AG04449 (cell line): ENCODE measurements at regions not wholly inside any gene's neighbourhood (a gene's known extent, or its start where the extent isn't known, plus 50 kb on each side); places are given as distances from the start of the nearest gene placed in this dataset.

Experiments used
- CTCF ChIA-PET: fragments of 350-600 bp; formaldehyde crosslinking; extraction: SDS; loops from one replicate; lab custom pipeline; 2021; ENCODE audit warnings: antibody characterized with exemption; lab: Yijun Ruan, JAX
- POLR2A ChIA-PET: fragments of 400-600, 350-600 bp; formaldehyde crosslinking; extraction: SDS; loops from one replicate; lab custom pipeline; 2020; ENCODE audit warnings: antibody characterized with exemption, inconsistent platforms; lab: Yijun Ruan, JAX
- DNase-seq: peaks from one replicate; pipeline ENCODE4 v3.0.0-alpha.2; 2010; ENCODE audit warnings: low read depth, low spot score
- H3K4me3 ChIP-seq: 2 replicates; pipeline ENCODE4 v1.5.1; 2011; ENCODE audit warnings: low read depth, mild to moderate bottlenecking, control low read depth, low read length
- TF ChIP-seq, protein P1 (sequence below): IDR thresholded peaks from one replicate; pipeline ENCODE4 v1.5.1; 2011; ENCODE audit warnings: mild to moderate bottlenecking, moderate library complexity, low read length, control low read depth, inconsistent platforms; ENCODE audit not compliant: insufficient read depth; ENCODE audit errors: missing control alignments

DNA sequence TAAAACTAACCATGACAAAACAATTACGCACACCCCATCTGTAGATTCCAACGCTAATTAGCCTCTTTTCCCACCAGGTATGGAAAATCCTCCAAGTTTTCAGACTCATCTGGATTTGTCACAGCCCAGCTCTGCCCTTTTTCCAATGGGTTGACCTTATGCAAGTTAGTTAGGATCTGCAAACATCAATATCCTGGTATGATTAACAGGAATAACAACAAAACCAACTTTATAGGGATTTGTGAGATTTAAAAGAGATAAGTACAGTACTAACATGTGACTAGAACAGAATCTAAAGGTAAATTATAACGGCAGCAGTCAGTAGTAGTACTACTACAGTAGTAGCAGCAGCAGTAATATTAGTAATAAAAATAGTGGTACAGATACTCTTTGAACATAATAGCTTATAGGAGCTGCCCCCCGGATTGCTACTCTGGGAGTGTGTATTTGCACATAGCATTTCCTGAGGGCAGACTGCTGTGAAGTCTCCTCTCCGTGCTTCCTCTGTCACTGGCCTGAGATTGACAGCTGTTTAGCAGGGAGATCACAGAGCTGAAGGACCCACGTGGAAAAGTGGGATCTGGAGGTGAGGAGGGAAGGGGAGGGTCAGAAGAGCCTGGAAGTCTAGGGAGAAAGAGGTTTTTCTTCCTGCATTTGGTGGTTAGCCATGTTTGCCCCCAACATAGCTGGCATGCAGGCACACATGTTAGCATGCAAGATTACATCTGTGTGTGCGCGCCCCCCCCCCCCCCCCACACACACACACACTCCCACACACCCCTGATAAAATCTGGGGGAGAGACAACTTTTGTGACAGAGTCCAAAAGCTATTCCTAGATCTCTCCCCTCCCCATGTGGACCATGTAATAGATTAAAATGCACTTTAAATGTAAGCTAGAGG is 73.3 kb upstream of the FAM171A1 start:
- TF ChIP-seq, protein P1, sequence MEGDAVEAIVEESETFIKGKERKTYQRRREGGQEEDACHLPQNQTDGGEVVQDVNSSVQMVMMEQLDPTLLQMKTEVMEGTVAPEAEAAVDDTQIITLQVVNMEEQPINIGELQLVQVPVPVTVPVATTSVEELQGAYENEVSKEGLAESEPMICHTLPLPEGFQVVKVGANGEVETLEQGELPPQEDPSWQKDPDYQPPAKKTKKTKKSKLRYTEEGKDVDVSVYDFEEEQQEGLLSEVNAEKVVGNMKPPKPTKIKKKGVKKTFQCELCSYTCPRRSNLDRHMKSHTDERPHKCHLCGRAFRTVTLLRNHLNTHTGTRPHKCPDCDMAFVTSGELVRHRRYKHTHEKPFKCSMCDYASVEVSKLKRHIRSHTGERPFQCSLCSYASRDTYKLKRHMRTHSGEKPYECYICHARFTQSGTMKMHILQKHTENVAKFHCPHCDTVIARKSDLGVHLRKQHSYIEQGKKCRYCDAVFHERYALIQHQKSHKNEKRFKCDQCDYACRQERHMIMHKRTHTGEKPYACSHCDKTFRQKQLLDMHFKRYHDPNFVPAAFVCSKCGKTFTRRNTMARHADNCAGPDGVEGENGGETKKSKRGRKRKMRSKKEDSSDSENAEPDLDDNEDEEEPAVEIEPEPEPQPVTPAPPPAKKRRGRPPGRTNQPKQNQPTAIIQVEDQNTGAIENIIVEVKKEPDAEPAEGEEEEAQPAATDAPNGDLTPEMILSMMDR: no peak
- DNase-seq: no peak
- CTCF ChIA-PET: interaction anchor here (0.7 to 2.3 kb wide), 6 partner anchors 9 to 280 kb away, joined by 3 to 8 read pairs (median 3); no protein-coding TSS in a partner anchor
- POLR2A ChIA-PET: no interaction called here
- no peak overlapping the region for H3K4me3 ChIP-seq

DNA sequence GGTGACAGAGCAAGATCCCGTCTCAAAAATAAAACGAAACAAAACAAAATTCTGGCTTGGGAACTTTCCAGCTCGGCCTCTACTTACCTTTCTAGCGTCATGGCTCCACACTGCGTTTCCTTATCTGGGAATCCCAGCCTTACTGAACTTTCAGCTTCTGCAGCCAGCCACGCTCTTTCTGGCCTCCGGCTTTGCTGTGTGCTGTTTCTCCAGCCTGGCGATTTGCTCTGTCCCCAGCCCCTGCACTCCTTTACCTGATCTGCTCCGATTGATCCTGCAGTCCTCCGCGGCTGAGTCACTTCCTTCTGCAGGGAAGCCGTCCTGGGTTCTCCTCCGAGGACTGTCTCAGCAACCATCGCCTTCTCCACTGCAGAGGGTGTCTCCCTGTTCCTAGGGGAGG is 71.0 kb upstream of the FAM171A1 start:
- CTCF ChIA-PET: interaction anchor here (0.7 to 8.2 kb wide), 3 partner anchors 12 to 282 kb away, joined by 3 to 296 read pairs (median 37); partner anchors contain the start of gene ITGA8
- POLR2A ChIA-PET: no interaction called here
- H3K4me3 ChIP-seq: no peak overlapping the region
- DNase-seq: no peak
- TF ChIP-seq, protein P1: no peak

GRCh38 chr10:15440204-15440711 is 69.2 kb upstream of the FAM171A1 start:
- TF ChIP-seq, protein P1: no peak
- POLR2A ChIA-PET: no interaction called here
- CTCF ChIA-PET: interaction anchor here (1.4 to 8.2 kb wide), 9 partner anchors 11 to 284 kb away, joined by 3 to 296 read pairs (median 7); partner anchors contain the start of gene ITGA8
- no peak for DNase-seq
- H3K4me3 ChIP-seq: no peak overlapping the region

- CTCF ChIA-PET: interaction anchor here (0.7 to 8.2 kb wide), 17 partner anchors 10 to 308 kb away, joined by 3 to 296 read pairs (median 4); partner anchors contain the start of gene ITGA8
- no peak for DNase-seq
- TF ChIP-seq, protein P1: peak; percentile 59
Observed at GRCh38 chr10:15439341-15439842, 68.3 kb upstream of the FAM171A1 start.

GRCh38 chr10:15436696-15437095 is 65.6 kb upstream of the FAM171A1 start:
- TF ChIP-seq, protein P1: no peak
- POLR2A ChIA-PET: no interaction called here
- DNase-seq: no peak
- no peak overlapping the region for H3K4me3 ChIP-seq
- CTCF ChIA-PET: interaction anchor here (1.0 to 8.2 kb wide), 4 partner anchors 9 to 287 kb away, joined by 3 to 296 read pairs (median 4); partner anchors contain the start of gene ITGA8

More at GRCh38 chr10:15439341-15439842, 68.3 kb upstream of the FAM171A1 start:
- POLR2A ChIA-PET: interaction anchor here (0.6 kb wide), 1 partner anchor 182 kb away, joined by 3 read pairs; no protein-coding TSS in a partner anchor
- H3K4me3 ChIP-seq: peak overlapping the region; percentile 43
